ENCODE measurements at regions not wholly inside any gene's neighbourhood (a gene's known extent, or its start where the extent isn't known, plus 50 kb on each side); places are given as distances from the start of the nearest gene placed in this dataset.

GRCh38 chr5:20300110-20300509, 312.1 kb upstream of the CDH18 start (continued):
- TF ChIP-seq ZNF622 (IDR thresholded peaks at IDR 0.05), result no peak
- TF ChIP-seq, protein P1, sequence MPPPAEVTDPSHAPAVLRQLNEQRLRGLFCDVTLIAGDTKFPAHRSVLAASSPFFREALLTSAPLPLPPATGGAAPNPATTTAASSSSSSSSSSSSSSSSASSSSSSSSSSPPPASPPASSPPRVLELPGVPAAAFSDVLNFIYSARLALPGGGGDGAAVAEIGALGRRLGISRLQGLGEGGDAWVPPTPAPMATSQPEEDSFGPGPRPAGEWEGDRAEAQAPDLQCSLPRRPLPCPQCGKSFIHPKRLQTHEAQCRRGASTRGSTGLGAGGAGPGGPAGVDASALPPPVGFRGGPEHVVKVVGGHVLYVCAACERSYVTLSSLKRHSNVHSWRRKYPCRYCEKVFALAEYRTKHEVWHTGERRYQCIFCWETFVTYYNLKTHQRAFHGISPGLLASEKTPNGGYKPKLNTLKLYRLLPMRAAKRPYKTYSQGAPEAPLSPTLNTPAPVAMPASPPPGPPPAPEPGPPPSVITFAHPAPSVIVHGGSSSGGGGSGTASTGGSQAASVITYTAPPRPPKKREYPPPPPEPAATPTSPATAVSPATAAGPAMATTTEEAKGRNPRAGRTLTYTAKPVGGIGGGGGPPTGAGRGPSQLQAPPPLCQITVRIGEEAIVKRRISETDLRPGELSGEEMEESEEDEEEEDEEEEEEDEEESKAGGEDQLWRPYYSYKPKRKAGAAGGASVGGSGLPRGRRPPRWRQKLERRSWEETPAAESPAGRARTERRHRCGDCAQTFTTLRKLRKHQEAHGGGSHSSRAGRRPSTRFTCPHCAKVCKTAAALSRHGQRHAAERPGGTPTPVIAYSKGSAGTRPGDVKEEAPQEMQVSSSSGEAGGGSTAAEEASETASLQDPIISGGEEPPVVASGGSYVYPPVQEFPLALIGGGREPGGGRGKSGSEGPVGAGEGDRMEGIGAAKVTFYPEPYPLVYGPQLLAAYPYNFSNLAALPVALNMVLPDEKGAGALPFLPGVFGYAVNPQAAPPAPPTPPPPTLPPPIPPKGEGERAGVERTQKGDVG (CRISPR knock-in tag; IDR thresholded peaks at IDR 0.05), result no peak
- TF ChIP-seq, protein P2, sequence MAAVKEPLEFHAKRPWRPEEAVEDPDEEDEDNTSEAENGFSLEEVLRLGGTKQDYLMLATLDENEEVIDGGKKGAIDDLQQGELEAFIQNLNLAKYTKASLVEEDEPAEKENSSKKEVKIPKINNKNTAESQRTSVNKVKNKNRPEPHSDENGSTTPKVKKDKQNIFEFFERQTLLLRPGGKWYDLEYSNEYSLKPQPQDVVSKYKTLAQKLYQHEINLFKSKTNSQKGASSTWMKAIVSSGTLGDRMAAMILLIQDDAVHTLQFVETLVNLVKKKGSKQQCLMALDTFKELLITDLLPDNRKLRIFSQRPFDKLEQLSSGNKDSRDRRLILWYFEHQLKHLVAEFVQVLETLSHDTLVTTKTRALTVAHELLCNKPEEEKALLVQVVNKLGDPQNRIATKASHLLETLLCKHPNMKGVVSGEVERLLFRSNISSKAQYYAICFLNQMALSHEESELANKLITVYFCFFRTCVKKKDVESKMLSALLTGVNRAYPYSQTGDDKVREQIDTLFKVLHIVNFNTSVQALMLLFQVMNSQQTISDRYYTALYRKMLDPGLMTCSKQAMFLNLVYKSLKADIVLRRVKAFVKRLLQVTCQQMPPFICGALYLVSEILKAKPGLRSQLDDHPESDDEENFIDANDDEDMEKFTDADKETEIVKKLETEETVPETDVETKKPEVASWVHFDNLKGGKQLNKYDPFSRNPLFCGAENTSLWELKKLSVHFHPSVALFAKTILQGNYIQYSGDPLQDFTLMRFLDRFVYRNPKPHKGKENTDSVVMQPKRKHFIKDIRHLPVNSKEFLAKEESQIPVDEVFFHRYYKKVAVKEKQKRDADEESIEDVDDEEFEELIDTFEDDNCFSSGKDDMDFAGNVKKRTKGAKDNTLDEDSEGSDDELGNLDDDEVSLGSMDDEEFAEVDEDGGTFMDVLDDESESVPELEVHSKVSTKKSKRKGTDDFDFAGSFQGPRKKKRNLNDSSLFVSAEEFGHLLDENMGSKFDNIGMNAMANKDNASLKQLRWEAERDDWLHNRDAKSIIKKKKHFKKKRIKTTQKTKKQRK (IDR thresholded peaks at IDR 0.05; ENCODE audit: low read depth, low read length), result no peak
- no peak for TF ChIP-seq SUPT20H (IDR thresholded peaks at IDR 0.05; ENCODE audit: borderline replicate concordance, control insufficient read depth, low read depth, low read length)

- intact Hi-C loops (cut with micrococcal nuclease; ENCODE audit: unreplicated experiment) (no loop called here), in situ Hi-C loops (cut with MboI) (no loop called here)
- CTCF ChIA-PET, result no interaction called here
- H3K27ac ChIP-seq (ENCODE audit: control insufficient read depth, insufficient read depth), result no peak overlapping the region
- DNase-seq (ENCODE audit: low read depth, low spot score) (no peak), ATAC-seq (no peak), FAIRE-seq (no peak)
- no peak overlapping the region for H3K4me2 ChIP-seq (ENCODE audit: control insufficient read depth, insufficient read depth)
- no peak overlapping the region for H2AFZ ChIP-seq (ENCODE audit: control insufficient read depth, low read depth, low read length)
- H3K79me2 ChIP-seq (ENCODE audit: control insufficient read depth, insufficient read depth, low read length), result no peaks in the 10 kb centered on the region
- H3K4me3 ChIP-seq, result no peak overlapping the region
- no peaks in the 10 kb centered on the region for H3K36me3 ChIP-seq (ENCODE audit: control insufficient read depth in 2 of 2, insufficient read depth in 2 of 2, low read length in 1 of 2)
- SMC1A ChIA-PET (ENCODE audit: uncharacterized antibody, unreplicated experiment), result no interaction called here
- no peaks in the 10 kb centered on the region for H4K20me1 ChIP-seq (ENCODE audit: control insufficient read depth, insufficient read depth)
- H3K4me1 ChIP-seq (ENCODE audit: control insufficient read depth, insufficient read depth, low read length), result no peaks in the 10 kb centered on the region
- H3K9ac ChIP-seq (ENCODE audit: control insufficient read depth, insufficient read depth, low read length), result no peak overlapping the region
- POLR2A ChIA-PET, result no interaction called here
- RAD21 ChIA-PET (ENCODE audit: unreplicated experiment), result no interaction called here
- no peaks in the 10 kb centered on the region for H3K9me3 ChIP-seq (replicated peaks; ENCODE audit: control insufficient read depth, insufficient read depth, low read length)
- BruUV-seq (replicated peaks), result no TSS peak
- H3K27me3 ChIP-seq (replicated peaks in 1 of 2; ENCODE audit: control insufficient read depth in 2 of 2, insufficient read depth in 2 of 2, low read length in 1 of 2), result no peaks in the 10 kb centered on the region
- no peak for TF ChIP-seq TBL1XR1 (IDR thresholded peaks at IDR 0.05; ENCODE audit: low read depth, low read length)
- TF ChIP-seq LARP7 (IDR thresholded peaks at IDR 0.05), result no peak
- TF ChIP-seq ZZZ3 (IDR thresholded peaks at IDR 0.05; ENCODE audit: control insufficient read depth, insufficient read length, low read depth), result no peak
- no peak for TF ChIP-seq PAX8 (IDR thresholded peaks at IDR 0.05)
- no peak for TF ChIP-seq MTA2 (IDR thresholded peaks at IDR 0.05; ENCODE audit: low read depth)
- TF ChIP-seq, protein P3, sequence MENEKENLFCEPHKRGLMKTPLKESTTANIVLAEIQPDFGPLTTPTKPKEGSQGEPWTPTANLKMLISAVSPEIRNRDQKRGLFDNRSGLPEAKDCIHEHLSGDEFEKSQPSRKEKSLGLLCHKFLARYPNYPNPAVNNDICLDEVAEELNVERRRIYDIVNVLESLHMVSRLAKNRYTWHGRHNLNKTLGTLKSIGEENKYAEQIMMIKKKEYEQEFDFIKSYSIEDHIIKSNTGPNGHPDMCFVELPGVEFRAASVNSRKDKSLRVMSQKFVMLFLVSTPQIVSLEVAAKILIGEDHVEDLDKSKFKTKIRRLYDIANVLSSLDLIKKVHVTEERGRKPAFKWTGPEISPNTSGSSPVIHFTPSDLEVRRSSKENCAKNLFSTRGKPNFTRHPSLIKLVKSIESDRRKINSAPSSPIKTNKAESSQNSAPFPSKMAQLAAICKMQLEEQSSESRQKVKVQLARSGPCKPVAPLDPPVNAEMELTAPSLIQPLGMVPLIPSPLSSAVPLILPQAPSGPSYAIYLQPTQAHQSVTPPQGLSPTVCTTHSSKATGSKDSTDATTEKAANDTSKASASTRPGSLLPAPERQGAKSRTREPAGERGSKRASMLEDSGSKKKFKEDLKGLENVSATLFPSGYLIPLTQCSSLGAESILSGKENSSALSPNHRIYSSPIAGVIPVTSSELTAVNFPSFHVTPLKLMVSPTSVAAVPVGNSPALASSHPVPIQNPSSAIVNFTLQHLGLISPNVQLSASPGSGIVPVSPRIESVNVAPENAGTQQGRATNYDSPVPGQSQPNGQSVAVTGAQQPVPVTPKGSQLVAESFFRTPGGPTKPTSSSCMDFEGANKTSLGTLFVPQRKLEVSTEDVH (IDR thresholded peaks at IDR 0.05; ENCODE audit: low read depth, partially characterized antibody), result no peak
- TF ChIP-seq NR2C1 (IDR thresholded peaks at IDR 0.05), result no peak
- no peak for TF ChIP-seq TAF1 (IDR thresholded peaks at IDR 0.05; ENCODE audit: borderline replicate concordance, low read depth, low read length)
- no peak for TF ChIP-seq RAD51 (IDR thresholded peaks at IDR 0.05)
- TF ChIP-seq YY1 (IDR thresholded peaks at IDR 0.05; ENCODE audit: low read depth, low read length), result no peak
- no peak for TF ChIP-seq SRF (IDR thresholded peaks at IDR 0.05; ENCODE audit: low read depth in 2 of 2, low read length in 2 of 2)
- TF ChIP-seq PML (IDR thresholded peaks at IDR 0.05; ENCODE audit: low read length), result no peak
- TF ChIP-seq POU2F2 (IDR thresholded peaks at IDR 0.05; ENCODE audit: borderline replicate concordance, low read depth, low read length), result no peak
These were observed 306.7 kb upstream of the CDH18 start for GRCh38 chr5:20294696-20295095.

Measured in GM12878 (cell line).